ENCODE measurements at regions not wholly inside any gene's neighbourhood (a gene's known extent, or its start where the extent isn't known, plus 50 kb on each side); places are given as distances from the start of the nearest gene placed in this dataset.

GRCh38 chr13:99690426-99691174 lies 189.3 kb downstream of the TM9SF2 start:
- TF ChIP-seq CTCF (IDR thresholded peaks at IDR 0.05), result no peak
- no peaks in the 10 kb centered on the region for H3K9me3 ChIP-seq
- H3K4me3 ChIP-seq, result no peak overlapping the region
- no peak overlapping the region for H3K27ac ChIP-seq
- no peaks in the 10 kb centered on the region for H3K36me3 ChIP-seq
- intact Hi-C loops (cut with DNase I; ENCODE audit: low total_unique reads), result no loop called here
- DNase-seq, result no peak
- peaks cover 0 to 14% (median 9%) of the 10 kb centered on the region in 4 donors for H3K4me1 ChIP-seq
- no peaks in the 10 kb centered on the region for H3K27me3 ChIP-seq

GRCh38 chr13:99689955-99690354 lies 188.7 kb downstream of the TM9SF2 start:
- Histone ChIP-seq H3K9me3 (no peaks in the 10 kb centered on the region), H3K4me3 (no peak overlapping the region), H3K36me3 (no peaks in the 10 kb centered on the region), H3K4me1 (peaks cover 0 to 18% (median 9%) of the 10 kb centered on the region in 4 donors), H3K27ac (no peak overlapping the region), H3K27me3 (no peaks in the 10 kb centered on the region)
- intact Hi-C loops (cut with DNase I; ENCODE audit: low total_unique reads), result no loop called here
- TF ChIP-seq CTCF (IDR thresholded peaks at IDR 0.05), result no peak
- DNase-seq, result no peak

- TF ChIP-seq CTCF (IDR thresholded peaks at IDR 0.05), result no peak
Measured at GRCh38 chr13:99688776-99689175, 187.5 kb downstream of the TM9SF2 start.

GRCh38 chr13:99687723-99688397 lies 186.6 kb downstream of the TM9SF2 start:
- H3K4me1 ChIP-seq, result peaks cover 0 to 18% (median 9%) of the 10 kb centered on the region in 4 donors
- H3K27me3 ChIP-seq, result no peaks in the 10 kb centered on the region
- no peaks in the 10 kb centered on the region for H3K36me3 ChIP-seq
- intact Hi-C loops (cut with DNase I; ENCODE audit: low total_unique reads), result no loop called here
- TF ChIP-seq CTCF (IDR thresholded peaks at IDR 0.05), result no peak
- H3K9me3 ChIP-seq, result no peaks in the 10 kb centered on the region
- DNase-seq, result no peak
- H3K4me3 ChIP-seq, result no peak overlapping the region
- no peak overlapping the region for H3K27ac ChIP-seq

More at GRCh38 chr13:99688776-99689175, 187.5 kb downstream of the TM9SF2 start:
- Histone ChIP-seq H3K9me3 (no peaks in the 10 kb centered on the region), H3K36me3 (no peaks in the 10 kb centered on the region), H3K27me3 (no peaks in the 10 kb centered on the region), H3K4me1 (peaks cover 0 to 18% (median 9%) of the 10 kb centered on the region in 4 donors), H3K4me3 (no peak overlapping the region), H3K27ac (no peak overlapping the region)
- DNase-seq, result no peak
- intact Hi-C loops (cut with DNase I; ENCODE audit: low total_unique reads), result no loop called here

- H3K27ac ChIP-seq, result no peak overlapping the region
- H3K27me3 ChIP-seq, result no peaks in the 10 kb centered on the region
- no peak overlapping the region for H3K4me3 ChIP-seq
- no peaks in the 10 kb centered on the region for H3K9me3 ChIP-seq
- DNase-seq, result no peak
- H3K4me1 ChIP-seq, result peaks cover 0 to 18% (median 9%) of the 10 kb centered on the region in 4 donors
- intact Hi-C loops (cut with DNase I; ENCODE audit: low total_unique reads), result no loop called here
- H3K36me3 ChIP-seq, result no peaks in the 10 kb centered on the region
- TF ChIP-seq CTCF (IDR thresholded peaks at IDR 0.05), result no peak
Measured at GRCh38 chr13:99686944-99687411, 185.7 kb downstream of the TM9SF2 start.
